ENCODE measurements at regions not wholly inside any gene's neighbourhood (a gene's known extent, or its start where the extent isn't known, plus 50 kb on each side); places are given as distances from the start of the nearest gene placed in this dataset.

GRCh38 chr2:71898375-71898774 is 249.3 kb downstream of the CYP26B1 start (continued):
- TF ChIP-seq ATF2 (IDR thresholded peaks at IDR 0.05; ENCODE audit: low read length) = no peak
- TF ChIP-seq GTF2F1 (IDR thresholded peaks at IDR 0.05; ENCODE audit: borderline replicate concordance, low read depth, low read length) = no peak
